Osteoblast (primary cell): ENCODE measurements at regions not wholly inside any gene's neighbourhood (a gene's known extent, or its start where the extent isn't known, plus 50 kb on each side); places are given as distances from the start of the nearest gene placed in this dataset.

Experiments
- DNase-seq: peaks from one replicate; pipeline ENCODE4 v3.0.0; 2011; ENCODE audit warnings: low spot score, mixed read lengths; ENCODE audit not compliant: insufficient read length; ENCODE audit errors: missing footprints
- H2AFZ ChIP-seq: 2 replicates; pipeline ENCODE4 v1.6.0; 2011; ENCODE audit warnings: mild to moderate bottlenecking, low read length
- H3K27ac ChIP-seq: 2 replicates; pipeline ENCODE4 v1.5.1; 2011; ENCODE audit warnings: mild to moderate bottlenecking, low read depth, low read length, moderate library complexity
- H3K27me3 ChIP-seq: 2 replicates; pipeline ENCODE4 v1.6.0; 2012; ENCODE audit warnings: mild to moderate bottlenecking, control low read depth, inconsistent platforms, low read length, moderate library complexity; ENCODE audit not compliant: insufficient read depth
- H3K36me3 ChIP-seq: 2 replicates; pipeline ENCODE4 v1.5.1; 2011; ENCODE audit warnings: mild to moderate bottlenecking, low read length, control low read depth, moderate library complexity; ENCODE audit not compliant: insufficient read depth
- H3K4me1 ChIP-seq: 2 replicates; pipeline ENCODE4 v1.5.1; 2011; ENCODE audit warnings: mild to moderate bottlenecking, low read length, control low read depth, moderate library complexity; ENCODE audit not compliant: insufficient read depth
- H3K4me2 ChIP-seq: 2 replicates; pipeline ENCODE4 v1.6.0; 2011; ENCODE audit warnings: mild to moderate bottlenecking, low read length; ENCODE audit not compliant: insufficient read depth
- H3K4me3 ChIP-seq: fragments of 200-600 bp; sonication (generic); 3 replicates; pipeline ENCODE4 v1.5.1; 2012; ENCODE audit warnings: mild to moderate bottlenecking, low read length, inconsistent platforms; ENCODE audit not compliant: insufficient read depth
- H3K79me2 ChIP-seq: 2 replicates; pipeline ENCODE4 v1.6.0; 2012; ENCODE audit warnings: mild to moderate bottlenecking, low read length, control low read depth, inconsistent platforms; ENCODE audit not compliant: insufficient read depth
- H3K9me3 ChIP-seq: 2 replicates; pipeline ENCODE4 v1.5.1; 2011; ENCODE audit warnings: low read depth, low read length, control low read depth
- H4K20me1 ChIP-seq: 2 replicates; pipeline ENCODE4 v1.6.0; 2012; ENCODE audit warnings: mild to moderate bottlenecking, low read length, control low read depth; ENCODE audit not compliant: insufficient read depth
- CTCF ChIP-seq: IDR thresholded peaks from 2 replicates; pipeline ENCODE4 v1.5.1; 2011; ENCODE audit warnings: mild to moderate bottlenecking, low read depth, low read length, moderate library complexity; ENCODE audit errors: extremely low read depth

GRCh38 chr2:107338059-107338458 is 452.1 kb upstream of the ST6GAL2 start:
- Histone ChIP-seq H3K4me1 (peaks cover 17% of the 10 kb centered on the region), H3K36me3 (no peaks in the 10 kb centered on the region), H3K27ac (peak overlapping the region; percentile 75), H3K9me3 (peaks cover 2% of the 10 kb centered on the region), H3K4me3 (no peak overlapping the region), H2AFZ (no peak overlapping the region), H3K79me2 (no peaks in the 10 kb centered on the region), H3K4me2 (peak overlapping the region; percentile 21), H4K20me1 (no peaks in the 10 kb centered on the region), H3K27me3 (no peaks in the 10 kb centered on the region)
- DNase-seq, result no peak
- TF ChIP-seq CTCF, result no peak

DNA sequence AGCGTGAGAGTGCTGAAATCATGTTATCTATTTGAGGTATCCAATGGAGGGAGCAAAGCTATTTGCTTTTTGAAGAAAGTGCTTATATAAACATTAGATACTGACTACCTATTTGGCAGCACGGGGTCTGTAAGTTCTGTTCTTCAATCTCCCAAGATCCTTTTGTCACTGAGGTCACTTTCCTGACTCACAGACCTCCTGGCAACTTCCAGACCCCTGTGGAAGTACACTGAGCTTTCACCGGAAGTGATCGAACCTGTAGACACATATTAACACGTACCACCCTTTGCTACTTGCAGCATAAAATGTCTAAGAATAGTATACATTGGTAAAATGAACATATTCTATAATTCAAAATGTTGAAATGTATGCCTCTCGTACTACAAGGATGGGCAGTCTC is 452.6 kb upstream of the ST6GAL2 start:
- H3K27ac ChIP-seq, result peak overlapping the region; percentile 75
- H3K27me3 ChIP-seq, result no peaks in the 10 kb centered on the region
- peaks cover 2% of the 10 kb centered on the region for H3K9me3 ChIP-seq
- H3K36me3 ChIP-seq, result no peaks in the 10 kb centered on the region
- H4K20me1 ChIP-seq, result no peaks in the 10 kb centered on the region
- no peak overlapping the region for H3K4me2 ChIP-seq
- no peaks in the 10 kb centered on the region for H3K79me2 ChIP-seq
- peaks cover 17% of the 10 kb centered on the region for H3K4me1 ChIP-seq
- H2AFZ ChIP-seq, result no peak overlapping the region
- H3K4me3 ChIP-seq, result no peak overlapping the region
- no peak for TF ChIP-seq CTCF
- DNase-seq, result no peak

DNA sequence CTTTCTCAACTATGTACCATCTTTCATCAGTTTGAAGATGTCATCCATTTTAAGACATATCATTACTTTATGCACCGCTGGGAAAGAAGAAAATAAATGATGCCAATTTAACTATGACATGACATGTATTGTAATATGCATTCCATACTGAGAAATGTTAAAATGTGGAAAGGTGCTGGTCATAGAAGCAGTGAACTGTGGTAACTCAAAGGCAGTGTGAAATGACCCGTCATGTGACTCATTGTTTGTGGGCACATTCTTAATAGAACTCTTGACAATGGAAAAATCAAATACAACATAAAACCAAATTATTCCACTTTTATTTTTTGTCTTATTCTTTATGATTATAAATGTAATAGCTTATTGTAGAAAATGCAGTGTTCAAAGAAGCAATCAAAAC is 455.0 kb upstream of the ST6GAL2 start:
- Histone ChIP-seq H3K9me3 (peaks cover 2% of the 10 kb centered on the region), H3K79me2 (no peaks in the 10 kb centered on the region), H2AFZ (no peak overlapping the region), H4K20me1 (no peaks in the 10 kb centered on the region), H3K4me2 (no peak overlapping the region), H3K4me3 (no peak overlapping the region), H3K4me1 (peaks cover 15% of the 10 kb centered on the region), H3K27ac (no peak overlapping the region), H3K36me3 (no peaks in the 10 kb centered on the region), H3K27me3 (no peaks in the 10 kb centered on the region)
- no peak for TF ChIP-seq CTCF
- no peak for DNase-seq

- no peak overlapping the region for H3K4me2 ChIP-seq
- no peaks in the 10 kb centered on the region for H3K4me1 ChIP-seq
- no peaks in the 10 kb centered on the region for H3K27me3 ChIP-seq
- DNase-seq, result no peak
- no peak overlapping the region for H2AFZ ChIP-seq
- H3K79me2 ChIP-seq, result no peaks in the 10 kb centered on the region
- no peaks in the 10 kb centered on the region for H4K20me1 ChIP-seq
- no peak overlapping the region for H3K4me3 ChIP-seq
- no peaks in the 10 kb centered on the region for H3K9me3 ChIP-seq
- no peak for TF ChIP-seq CTCF
- no peaks in the 10 kb centered on the region for H3K36me3 ChIP-seq
- H3K27ac ChIP-seq, result no peak overlapping the region
Measured at GRCh38 chr2:107349329-107349728, 463.4 kb upstream of the ST6GAL2 start.
